ENCODE measurements at regions not wholly inside any gene's neighbourhood (a gene's known extent, or its start where the extent isn't known, plus 50 kb on each side); places are given as distances from the start of the nearest gene placed in this dataset.

DNA sequence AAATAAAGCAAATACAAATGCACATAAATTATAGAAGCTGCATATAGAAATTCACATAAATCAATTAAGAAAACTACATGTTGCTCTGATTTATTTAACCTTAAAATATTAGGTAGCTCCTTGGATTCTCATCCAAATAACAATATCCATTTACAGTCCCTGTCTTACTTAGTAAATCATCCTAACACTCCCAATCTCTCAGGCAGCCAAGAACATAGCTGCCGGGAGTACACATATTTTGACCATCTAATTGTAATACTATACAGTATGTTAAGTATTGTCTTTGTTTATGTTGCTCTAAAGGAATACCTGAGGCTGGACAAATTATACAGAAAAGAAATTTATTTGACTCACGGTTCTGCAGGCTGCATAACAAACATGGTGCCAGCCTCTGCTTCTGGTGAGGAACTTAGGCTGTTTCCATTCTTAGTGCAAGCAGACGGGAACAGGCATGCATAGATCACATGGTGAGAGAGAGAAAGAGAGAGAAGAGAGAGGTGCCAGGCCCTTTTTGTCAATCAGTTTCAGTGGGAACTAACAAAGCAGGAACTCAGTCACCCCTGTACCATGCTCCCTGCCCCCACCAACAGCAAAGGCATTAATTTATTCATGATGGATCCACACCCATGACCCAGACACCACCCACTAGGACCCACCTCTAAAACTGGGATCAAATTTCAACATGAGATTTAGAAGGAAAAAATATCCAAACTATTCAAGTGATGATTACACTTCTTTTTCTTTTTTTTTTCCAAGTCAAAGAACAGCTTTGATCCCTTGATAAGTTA, 614.8 kb upstream of the TECRL start:
- ChIA-PET CTCF (no interaction called here), POLR2A (no interaction called here)
- no peak for DNase-seq (ENCODE audit: extremely low spot score)
- TF ChIP-seq TARDBP (IDR thresholded peaks at IDR 0.05) = no peak
- TF ChIP-seq L3MBTL2 (conservative IDR thresholded peaks at IDR 0.05) = no peak
- no peak for TF ChIP-seq LEF1 (IDR thresholded peaks at IDR 0.05; ENCODE audit: borderline replicate concordance)
- TF ChIP-seq FOXM1 (IDR thresholded peaks at IDR 0.05; ENCODE audit: borderline replicate concordance) = no peak

DNA sequence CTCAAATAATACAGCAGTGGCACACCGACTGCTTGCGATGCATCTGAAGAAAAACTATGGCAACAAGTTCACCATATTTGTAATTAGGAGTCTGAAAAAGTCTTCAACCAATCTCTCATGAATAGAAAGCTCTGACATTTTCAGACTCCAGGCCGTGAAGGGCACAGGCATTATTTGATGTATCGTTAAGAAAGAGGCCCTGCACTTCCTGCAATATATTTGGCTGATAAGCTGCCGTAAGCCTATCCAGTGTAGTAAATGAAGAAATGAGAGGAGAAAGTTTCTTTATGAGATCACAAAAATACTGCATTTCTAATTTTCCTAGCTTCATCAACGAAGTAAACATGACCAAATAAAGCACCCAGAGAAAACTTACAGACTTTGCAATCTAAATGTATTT, 613.8 kb upstream of the TECRL start:
- TF ChIP-seq, protein P1, sequence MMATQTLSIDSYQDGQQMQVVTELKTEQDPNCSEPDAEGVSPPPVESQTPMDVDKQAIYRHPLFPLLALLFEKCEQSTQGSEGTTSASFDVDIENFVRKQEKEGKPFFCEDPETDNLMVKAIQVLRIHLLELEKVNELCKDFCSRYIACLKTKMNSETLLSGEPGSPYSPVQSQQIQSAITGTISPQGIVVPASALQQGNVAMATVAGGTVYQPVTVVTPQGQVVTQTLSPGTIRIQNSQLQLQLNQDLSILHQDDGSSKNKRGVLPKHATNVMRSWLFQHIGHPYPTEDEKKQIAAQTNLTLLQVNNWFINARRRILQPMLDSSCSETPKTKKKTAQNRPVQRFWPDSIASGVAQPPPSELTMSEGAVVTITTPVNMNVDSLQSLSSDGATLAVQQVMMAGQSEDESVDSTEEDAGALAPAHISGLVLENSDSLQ (IDR thresholded peaks at IDR 0.05) = no peak
- TF ChIP-seq BHLHE40 (IDR thresholded peaks at IDR 0.05; ENCODE audit: borderline replicate concordance) (no peak), HDGF (IDR thresholded peaks at IDR 0.05; ENCODE audit: borderline replicate concordance) (no peak), FOXA1 (IDR thresholded peaks at IDR 0.05) (no peak)
- ChIA-PET POLR2A (no interaction called here), CTCF (no interaction called here)
- DNase-seq (ENCODE audit: extremely low spot score) = no peak

DNA sequence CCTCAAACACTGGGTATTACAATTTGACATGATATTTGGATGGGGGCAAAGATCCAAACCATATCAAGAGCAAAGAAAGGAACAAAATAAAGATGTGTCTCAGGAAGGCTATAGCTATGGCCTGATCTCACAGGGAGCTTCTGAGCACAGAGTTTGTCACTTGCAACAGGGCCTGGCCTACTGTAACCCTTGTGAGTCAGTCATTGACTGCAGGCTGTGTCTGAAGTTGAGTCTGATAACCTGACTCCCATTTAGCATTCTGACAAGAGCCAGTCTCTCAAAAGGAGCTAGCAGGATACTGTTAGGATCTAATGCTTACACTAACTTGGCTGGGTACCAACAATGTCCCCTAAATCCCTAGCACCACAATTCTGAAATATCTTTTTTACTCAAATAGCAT, 612.5 kb upstream of the TECRL start:
- ChIA-PET POLR2A (no interaction called here), CTCF (no interaction called here)
- TF ChIP-seq, protein P1 (IDR thresholded peaks at IDR 0.05) = no peak
- TF ChIP-seq HDGF (IDR thresholded peaks at IDR 0.05; ENCODE audit: borderline replicate concordance) (no peak), BHLHE40 (IDR thresholded peaks at IDR 0.05; ENCODE audit: borderline replicate concordance) (no peak)
- no peak for DNase-seq (ENCODE audit: extremely low spot score)

DNA sequence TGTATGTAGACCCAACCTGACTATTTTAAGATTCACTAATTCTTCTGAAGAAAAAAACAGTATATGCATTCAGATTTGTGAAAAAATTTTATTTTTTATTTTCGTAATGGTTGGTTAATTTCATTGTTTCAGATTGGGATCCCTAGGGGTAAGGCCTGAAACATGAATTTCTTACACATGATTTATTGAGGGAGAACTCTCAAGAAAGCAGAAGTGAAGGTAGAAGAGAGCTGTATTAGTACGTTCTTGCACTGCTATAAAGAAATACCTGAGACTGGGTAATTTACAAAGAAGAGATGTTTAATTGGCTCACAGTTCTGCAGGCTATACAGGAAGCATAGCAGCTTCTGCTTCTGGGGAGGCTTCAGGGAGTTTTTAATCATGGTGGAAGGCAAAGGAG, 611.9 kb upstream of the TECRL start:
- ChIA-PET CTCF (no interaction called here), POLR2A (no interaction called here)
- no peak for TF ChIP-seq CTBP1 (IDR thresholded peaks at IDR 0.05; ENCODE audit: borderline replicate concordance)
- no peak for DNase-seq (ENCODE audit: extremely low spot score)

DNA sequence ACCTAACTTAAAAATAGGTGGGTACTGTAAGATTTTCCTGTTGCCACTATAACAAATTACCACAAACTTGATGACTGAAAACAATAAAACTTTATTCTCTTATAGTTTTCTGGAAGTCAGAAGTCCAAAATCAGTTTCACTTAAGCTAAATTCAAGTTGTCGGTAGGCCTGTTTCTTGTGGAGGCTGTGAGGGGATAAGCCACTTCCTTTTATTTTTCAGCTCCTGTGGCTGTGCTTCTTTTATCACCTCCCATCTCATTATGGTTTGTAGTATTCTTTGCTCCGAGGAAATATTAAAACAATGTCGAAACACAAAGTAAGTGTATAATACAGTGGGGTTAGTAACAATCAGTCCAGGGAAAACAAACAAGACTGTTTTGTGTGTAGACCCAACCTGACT, 610.5 kb upstream of the TECRL start:
- CTCF ChIA-PET = no interaction called here
- TF ChIP-seq SUZ12 (IDR thresholded peaks at IDR 0.05) = no peak
- no peak for TF ChIP-seq ZNF384 (IDR thresholded peaks at IDR 0.05)
- no peak for TF ChIP-seq FOXM1 (IDR thresholded peaks at IDR 0.05; ENCODE audit: borderline replicate concordance)
- TF ChIP-seq HDGF (IDR thresholded peaks at IDR 0.05; ENCODE audit: borderline replicate concordance) = no peak
- no peak for TF ChIP-seq FOXA1 (IDR thresholded peaks at IDR 0.05)
- no peak for TF ChIP-seq SP1 (IDR thresholded peaks at IDR 0.05)
- no peak for TF ChIP-seq ARNT (IDR thresholded peaks at IDR 0.05)
- TF ChIP-seq, protein P1 (IDR thresholded peaks at IDR 0.05) = no peak
- TF ChIP-seq FOXK2 (IDR thresholded peaks at IDR 0.05) = no peak
- TF ChIP-seq CTBP1 (IDR thresholded peaks at IDR 0.05; ENCODE audit: borderline replicate concordance) = no peak
- TF ChIP-seq L3MBTL2 (conservative IDR thresholded peaks at IDR 0.05) = no peak
- TF ChIP-seq TARDBP (IDR thresholded peaks at IDR 0.05) = no peak
- TF ChIP-seq LEF1 (IDR thresholded peaks at IDR 0.05; ENCODE audit: borderline replicate concordance) = no peak
- no peak for TF ChIP-seq NFRKB (IDR thresholded peaks at IDR 0.05)
- no peak for TF ChIP-seq ELF4 (IDR thresholded peaks at IDR 0.05)
- TF ChIP-seq BHLHE40 (IDR thresholded peaks at IDR 0.05; ENCODE audit: borderline replicate concordance) = no peak
- DNase-seq (ENCODE audit: extremely low spot score) = no peak
- POLR2A ChIA-PET = no interaction called here

DNA sequence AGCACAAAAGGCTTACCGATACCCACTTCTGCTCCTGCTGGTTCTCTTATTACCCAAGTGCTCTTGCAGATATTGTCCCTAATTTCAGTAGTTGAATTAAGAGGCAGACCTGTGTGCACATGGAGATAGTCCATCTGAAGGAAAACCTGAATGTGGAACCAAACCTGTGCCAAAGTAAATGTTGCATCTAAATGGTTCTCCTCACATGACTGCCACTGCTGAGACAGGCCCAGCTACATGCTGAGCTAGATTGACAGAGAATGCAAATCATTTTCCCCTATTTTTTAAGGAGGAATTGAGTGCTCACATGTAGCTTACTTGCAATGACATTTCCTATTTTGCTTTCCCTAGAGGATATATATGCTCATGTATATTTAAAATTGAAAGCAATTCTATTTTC, 609.1 kb upstream of the TECRL start:
- CTCF ChIA-PET = interaction anchor here (0.7 kb wide), 1 partner anchor 853 kb away, joined by 3 read pairs; no protein-coding TSS in a partner anchor
- TF ChIP-seq FOXA1 (IDR thresholded peaks at IDR 0.05) = no peak
- no peak for TF ChIP-seq ELF4 (IDR thresholded peaks at IDR 0.05)
- no peak for TF ChIP-seq NFRKB (IDR thresholded peaks at IDR 0.05)
- no peak for TF ChIP-seq BHLHE40 (IDR thresholded peaks at IDR 0.05; ENCODE audit: borderline replicate concordance)
- TF ChIP-seq FOXM1 (IDR thresholded peaks at IDR 0.05; ENCODE audit: borderline replicate concordance) = no peak
- TF ChIP-seq L3MBTL2 (conservative IDR thresholded peaks at IDR 0.05) = no peak
- TF ChIP-seq, protein P1 (IDR thresholded peaks at IDR 0.05) = no peak
- no peak for TF ChIP-seq HDGF (IDR thresholded peaks at IDR 0.05; ENCODE audit: borderline replicate concordance)
- POLR2A ChIA-PET = no interaction called here
- no peak for DNase-seq (ENCODE audit: extremely low spot score)

DNA sequence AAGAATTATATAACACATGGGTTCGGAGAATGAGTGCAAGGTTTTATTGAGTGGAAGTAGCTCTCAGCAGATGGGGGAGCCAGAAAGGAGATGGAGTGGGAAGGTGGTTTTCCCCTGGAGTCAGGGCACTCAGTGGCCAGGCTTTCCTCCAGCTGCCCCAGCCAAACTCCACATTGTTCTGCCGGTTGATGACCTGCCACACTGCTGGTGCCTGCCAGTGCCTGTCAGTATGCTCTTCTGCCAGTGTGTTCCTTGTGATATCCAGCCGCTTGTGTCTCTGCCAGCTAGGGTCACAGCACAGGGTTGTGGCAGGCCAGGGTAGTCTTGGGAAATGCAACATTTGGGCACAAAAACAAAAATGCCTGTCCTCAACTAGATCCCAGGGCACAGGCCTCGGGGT, 604.8 kb upstream of the TECRL start:
- ChIA-PET CTCF (no interaction called here), POLR2A (no interaction called here)
- TF ChIP-seq ZNF384 (IDR thresholded peaks at IDR 0.05) = no peak
- TF ChIP-seq FOXA1 (IDR thresholded peaks at IDR 0.05) = no peak
- no peak for TF ChIP-seq LEF1 (IDR thresholded peaks at IDR 0.05; ENCODE audit: borderline replicate concordance)
- TF ChIP-seq NFRKB (IDR thresholded peaks at IDR 0.05) = no peak
- TF ChIP-seq, protein P1 (IDR thresholded peaks at IDR 0.05) = no peak
- no peak for TF ChIP-seq HDGF (IDR thresholded peaks at IDR 0.05; ENCODE audit: borderline replicate concordance)
- no peak for TF ChIP-seq CTBP1 (IDR thresholded peaks at IDR 0.05; ENCODE audit: borderline replicate concordance)
- no peak for TF ChIP-seq ELF4 (IDR thresholded peaks at IDR 0.05)
- TF ChIP-seq SP1 (IDR thresholded peaks at IDR 0.05) = no peak
- no peak for TF ChIP-seq L3MBTL2 (conservative IDR thresholded peaks at IDR 0.05)
- TF ChIP-seq FOXM1 (IDR thresholded peaks at IDR 0.05; ENCODE audit: borderline replicate concordance) = no peak
- TF ChIP-seq BHLHE40 (IDR thresholded peaks at IDR 0.05; ENCODE audit: borderline replicate concordance) = no peak
- DNase-seq (ENCODE audit: extremely low spot score) = no peak
